NT2/D1 (cell line): ENCODE measurements at regions not wholly inside any gene's neighbourhood (a gene's known extent, or its start where the extent isn't known, plus 50 kb on each side); places are given as distances from the start of the nearest gene placed in this dataset.

Experiments
- DNase-seq: peaks from one replicate; pipeline ENCODE4 v3.0.0-alpha.2; 2011; ENCODE audit warnings: low read depth, low spot score
- H3K27me3 ChIP-seq: 2 replicates; pipeline ENCODE4 v1.6.0; 2011; ENCODE audit warnings: mild to moderate bottlenecking; ENCODE audit not compliant: insufficient read length, insufficient read depth
- H3K36me3 ChIP-seq: 2 replicates; pipeline ENCODE4 v1.6.1; 2011; ENCODE audit warnings: mild to moderate bottlenecking, low read length, mixed read lengths; ENCODE audit not compliant: insufficient read depth, insufficient read length
- H3K4me1 ChIP-seq: 2 replicates; pipeline ENCODE4 v1.5.1; 2011; ENCODE audit not compliant: insufficient read depth, insufficient read length
- H3K4me3 ChIP-seq: 2 replicates; pipeline ENCODE4 v1.5.1; 2011; ENCODE audit warnings: low read depth; ENCODE audit not compliant: insufficient read length
- H3K9ac ChIP-seq: 2 replicates; pipeline ENCODE4 v1.6.0; 2011; ENCODE audit warnings: low read depth; ENCODE audit not compliant: insufficient read length
- H3K9me3 ChIP-seq: 2 replicates; pipeline ENCODE4 v1.5.1; 2011; ENCODE audit warnings: mild to moderate bottlenecking, low read length; ENCODE audit not compliant: insufficient read depth
- SUZ12 ChIP-seq: IDR thresholded peaks from 2 replicates; pipeline ENCODE4 v1.6.1; 2011; ENCODE audit not compliant: insufficient read length, insufficient read depth; ENCODE audit errors: extremely low read depth
- YY1 ChIP-seq: IDR thresholded peaks from 2 replicates; pipeline ENCODE4 v1.6.1; 2011; ENCODE audit not compliant: insufficient read length, insufficient read depth
- ZNF274 ChIP-seq: IDR thresholded peaks from 2 replicates; pipeline ENCODE4 v1.6.1; 2011; ENCODE audit warnings: mild to moderate bottlenecking, low read depth, low read length

DNA sequence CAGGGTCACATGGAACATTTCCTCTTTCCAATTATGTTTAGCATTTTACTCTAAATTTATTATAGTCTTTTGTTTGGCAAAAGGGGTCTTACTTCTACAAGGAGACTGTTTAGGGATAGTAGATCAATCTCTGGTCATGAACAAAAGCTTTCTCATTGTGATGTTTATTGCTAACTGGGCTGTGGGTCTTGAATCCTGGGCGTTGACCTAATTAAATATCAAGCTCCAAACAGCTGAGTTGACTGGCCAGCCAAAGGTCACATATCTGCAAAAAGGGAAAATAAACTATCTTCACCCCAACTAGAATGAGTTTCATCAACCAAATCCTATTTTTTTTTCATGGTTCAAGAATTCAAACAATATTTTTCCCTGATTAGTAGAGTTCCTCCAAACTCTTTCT lies 245.4 kb upstream of the TUT7 start:
- no peaks in the 10 kb centered on the region for H3K4me1 ChIP-seq

GRCh38 chr9:86598411-86599239 lies 244.4 kb upstream of the TUT7 start:
- no peaks in the 10 kb centered on the region for H3K27me3 ChIP-seq
- TF ChIP-seq ZNF274, result no peak
- peaks cover 8% of the 10 kb centered on the region; the same call in 1 of the 2 replicates for H3K9me3 ChIP-seq
- no peak overlapping the region for H3K9ac ChIP-seq
- no peaks in the 10 kb centered on the region for H3K4me1 ChIP-seq
- DNase-seq, result no peak
- no peak overlapping the region for H3K4me3 ChIP-seq
- H3K36me3 ChIP-seq, result no peaks in the 10 kb centered on the region

More for the DNA sequence above, 245.4 kb upstream of the TUT7 start:
- no peak for DNase-seq
- no peak overlapping the region for H3K9ac ChIP-seq
- H3K9me3 ChIP-seq, result peaks cover 8% of the 10 kb centered on the region; the same call in 1 of the 2 replicates
- no peaks in the 10 kb centered on the region for H3K36me3 ChIP-seq
- TF ChIP-seq SUZ12, result no peak
- no peak for TF ChIP-seq ZNF274
- TF ChIP-seq YY1, result no peak
- no peak overlapping the region for H3K4me3 ChIP-seq
- no peaks in the 10 kb centered on the region for H3K27me3 ChIP-seq

GRCh38 chr9:86594724-86595123 lies 240.5 kb upstream of the TUT7 start:
- Histone ChIP-seq H3K27me3 (no peaks in the 10 kb centered on the region), H3K4me3 (no peak overlapping the region), H3K9me3 (peaks cover 8% of the 10 kb centered on the region; the same call in 1 of the 2 replicates), H3K9ac (no peak overlapping the region), H3K4me1 (no peaks in the 10 kb centered on the region), H3K36me3 (no peaks in the 10 kb centered on the region)
- TF ChIP-seq ZNF274 (no peak), YY1 (no peak), SUZ12 (no peak)
- no peak for DNase-seq

GRCh38 chr9:86591472-86591871 lies 237.3 kb upstream of the TUT7 start:
- Histone ChIP-seq H3K4me1 (no peaks in the 10 kb centered on the region), H3K27me3 (no peaks in the 10 kb centered on the region), H3K9me3 (no peaks in the 10 kb centered on the region), H3K36me3 (no peaks in the 10 kb centered on the region), H3K9ac (no peak overlapping the region), H3K4me3 (no peak overlapping the region)
- TF ChIP-seq ZNF274, result no peak
- no peak for TF ChIP-seq SUZ12
- no peak for TF ChIP-seq YY1
- DNase-seq, result no peak

DNA sequence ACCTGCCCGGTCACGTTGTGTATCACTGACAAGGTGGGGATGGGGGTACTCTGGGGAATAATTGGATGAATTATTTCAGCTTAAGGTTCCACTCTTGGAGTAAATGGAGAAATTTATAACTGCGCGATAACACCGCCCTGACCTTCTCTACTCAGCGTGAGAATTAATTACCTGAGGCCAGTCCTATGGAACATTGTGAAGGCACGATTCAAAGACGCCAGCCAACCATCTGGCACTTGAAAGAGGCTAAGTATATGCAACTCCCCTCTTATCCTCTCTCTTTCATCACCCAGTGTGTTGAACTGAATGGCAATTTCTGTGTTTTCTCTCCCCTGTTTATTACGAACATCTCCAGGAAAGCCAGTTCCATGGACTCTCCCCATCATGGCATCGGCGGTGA lies 235.5 kb upstream of the TUT7 start:
- DNase-seq, result no peak
- H3K4me3 ChIP-seq, result no peak overlapping the region
- H3K36me3 ChIP-seq, result no peaks in the 10 kb centered on the region
- no peak overlapping the region for H3K9ac ChIP-seq
- TF ChIP-seq SUZ12, result no peak
- no peak for TF ChIP-seq YY1
- TF ChIP-seq ZNF274, result no peak
- no peaks in the 10 kb centered on the region for H3K27me3 ChIP-seq
- no peaks in the 10 kb centered on the region for H3K9me3 ChIP-seq
- H3K4me1 ChIP-seq, result no peaks in the 10 kb centered on the region

GRCh38 chr9:86589273-86589672 lies 235.1 kb upstream of the TUT7 start:
- no peaks in the 10 kb centered on the region for H3K9me3 ChIP-seq
- no peak for DNase-seq
- H3K36me3 ChIP-seq, result no peaks in the 10 kb centered on the region
- no peak overlapping the region for H3K9ac ChIP-seq
- H3K4me1 ChIP-seq, result no peaks in the 10 kb centered on the region
- no peaks in the 10 kb centered on the region for H3K27me3 ChIP-seq
- H3K4me3 ChIP-seq, result no peak overlapping the region
- TF ChIP-seq SUZ12, result no peak
- no peak for TF ChIP-seq ZNF274
- no peak for TF ChIP-seq YY1

- Histone ChIP-seq H3K4me1 (no peaks in the 10 kb centered on the region), H3K36me3 (no peaks in the 10 kb centered on the region), H3K27me3 (no peaks in the 10 kb centered on the region), H3K9me3 (no peaks in the 10 kb centered on the region), H3K4me3 (no peak overlapping the region), H3K9ac (no peak overlapping the region)
- TF ChIP-seq SUZ12, result no peak
- TF ChIP-seq YY1, result no peak
- no peak for TF ChIP-seq ZNF274
- no peak for DNase-seq
Observed at GRCh38 chr9:86586144-86586494, 231.9 kb upstream of the TUT7 start.

- Histone ChIP-seq H3K9ac (no peak overlapping the region), H3K4me3 (no peak overlapping the region), H3K27me3 (no peaks in the 10 kb centered on the region), H3K4me1 (no peaks in the 10 kb centered on the region), H3K36me3 (no peaks in the 10 kb centered on the region), H3K9me3 (no peaks in the 10 kb centered on the region)
- TF ChIP-seq YY1 (no peak), SUZ12 (no peak), ZNF274 (no peak)
- no peak for DNase-seq
Observed at GRCh38 chr9:86585422-86586143, 231.4 kb upstream of the TUT7 start.
